H9 (cell line): ENCODE measurements at regions not wholly inside any gene's neighbourhood (a gene's known extent, or its start where the extent isn't known, plus 50 kb on each side); places are given as distances from the start of the nearest gene placed in this dataset.

ENCODE experiments used
- DNase-seq: peaks from one replicate; pipeline ENCODE4 v3.0.0-alpha.2; 2017
- H2AFZ ChIP-seq: one replicate; pipeline ENCODE4 v1.6.1; 2013; ENCODE audit warnings: mild to moderate bottlenecking, low read length, control low read depth, moderate library complexity
- H2AK5ac ChIP-seq: 2 replicates; pipeline ENCODE4 v1.6.1; 2013; ENCODE audit warnings: low read length, control low read depth, mixed read lengths; ENCODE audit not compliant: insufficient read length
- H2BK120ac ChIP-seq: one replicate; pipeline ENCODE4 v1.6.1; 2013; ENCODE audit warnings: low read depth, mild to moderate bottlenecking, low read length, control low read depth, inconsistent platforms; ENCODE audit not compliant: poor library complexity, severe bottlenecking
- H2BK12ac ChIP-seq: 2 replicates; pipeline ENCODE4 v1.6.1; 2013; ENCODE audit warnings: low read length, control low read depth, mixed read lengths, low read depth; ENCODE audit not compliant: insufficient read length
- H2BK15ac ChIP-seq: 2 replicates; pipeline ENCODE4 v1.6.1; 2013; ENCODE audit warnings: low read depth, low read length, control low read depth
- H2BK20ac ChIP-seq: one replicate; pipeline ENCODE4 v1.6.1; 2013; ENCODE audit warnings: low read depth, mild to moderate bottlenecking, low read length, control low read depth, inconsistent platforms; ENCODE audit not compliant: poor library complexity, severe bottlenecking
- H2BK5ac ChIP-seq: 2 replicates; pipeline ENCODE4 v1.6.1; 2013; ENCODE audit warnings: low read length, control low read depth, mixed read lengths; ENCODE audit not compliant: insufficient read length
- H3K14ac ChIP-seq: 2 replicates; pipeline ENCODE4 v1.6.1; 2013; ENCODE audit warnings: low read length, control low read depth; ENCODE audit not compliant: insufficient read depth
- H3K18ac ChIP-seq: 2 replicates; pipeline ENCODE4 v1.6.1; 2013; ENCODE audit warnings: low read depth, mild to moderate bottlenecking, mixed read lengths, low read length, control low read depth; ENCODE audit not compliant: insufficient read length
- H3K23ac ChIP-seq: 2 replicates; pipeline ENCODE4 v1.6.1; 2013; ENCODE audit warnings: low read length, control low read depth, mixed read lengths, low read depth; ENCODE audit not compliant: insufficient read length
- H3K23me2 ChIP-seq: 2 replicates; pipeline ENCODE4 v1.6.1; 2013; ENCODE audit warnings: low read depth, mild to moderate bottlenecking, mixed read lengths, low read length, control low read depth; ENCODE audit not compliant: insufficient read length, poor library complexity, severe bottlenecking
- H3K27ac ChIP-seq: 2 replicates; pipeline ENCODE4 v1.5.1; 2013; ENCODE audit warnings: low read length, control low read depth, mixed read lengths, low read depth; ENCODE audit not compliant: insufficient read length
- H3K27me3 ChIP-seq: 2 replicates; pipeline ENCODE4 v1.6.1; 2013; ENCODE audit warnings: low read length, control low read depth, inconsistent platforms; ENCODE audit not compliant: insufficient read depth
- H3K4ac ChIP-seq: 2 replicates; pipeline ENCODE4 v1.6.1; 2013; ENCODE audit warnings: low read depth, mild to moderate bottlenecking, control low read depth, inconsistent platforms, low read length, moderate library complexity
- H3K4me1 ChIP-seq: 2 replicates; pipeline ENCODE4 v1.6.1; 2013; ENCODE audit warnings: low read length, control low read depth, inconsistent platforms; ENCODE audit not compliant: insufficient read depth
- H3K4me2 ChIP-seq: 2 replicates; pipeline ENCODE4 v1.6.1; 2013; ENCODE audit warnings: low read length, control low read depth, mixed read lengths; ENCODE audit not compliant: insufficient read length, insufficient read depth
- H3K56ac ChIP-seq: 2 replicates; pipeline ENCODE4 v1.6.1; 2013; ENCODE audit warnings: low read depth, mild to moderate bottlenecking, mixed read lengths, low read length, control low read depth; ENCODE audit not compliant: insufficient read length
- H3K79me1 ChIP-seq: 2 replicates; pipeline ENCODE4 v1.6.1; 2013; ENCODE audit warnings: low read depth, mild to moderate bottlenecking, moderate library complexity, low read length, control low read depth, inconsistent platforms; ENCODE audit not compliant: insufficient read depth, poor library complexity, severe bottlenecking
- H3K79me2 ChIP-seq: 2 replicates; pipeline ENCODE4 v1.6.1; 2013; ENCODE audit warnings: low read length, control low read depth, inconsistent platforms; ENCODE audit not compliant: insufficient read depth
- H3K9ac ChIP-seq: 2 replicates; pipeline ENCODE4 v1.6.1; 2013; ENCODE audit warnings: low read length, control low read depth, mixed read lengths; ENCODE audit not compliant: insufficient read length; ENCODE audit errors: extremely low read depth
- H3K9me3 ChIP-seq: one replicate; pipeline ENCODE4 v1.6.1; 2013; ENCODE audit warnings: low read depth, low read length, inconsistent platforms; ENCODE audit not compliant: control insufficient read depth
- H3T11ph ChIP-seq: one replicate; pipeline ENCODE4 v1.6.1; 2013; ENCODE audit warnings: mild to moderate bottlenecking, low read length, control low read depth, inconsistent platforms
- H4K20me1 ChIP-seq: one replicate; pipeline ENCODE4 v1.6.1; 2013; ENCODE audit not compliant: control insufficient read depth, insufficient read length, insufficient read depth
- H4K5ac ChIP-seq: 2 replicates; pipeline ENCODE4 v1.6.1; 2013; ENCODE audit warnings: low read depth, mild to moderate bottlenecking, mixed read lengths, low read length, control low read depth; ENCODE audit not compliant: insufficient read length
- H4K8ac ChIP-seq: replicated peaks from 2 replicates; pipeline ENCODE4 v1.6.1; 2013; ENCODE audit warnings: low read length, control low read depth, mixed read lengths, low read depth; ENCODE audit not compliant: insufficient read length
- H4K91ac ChIP-seq: 2 replicates; pipeline ENCODE4 v1.6.1; 2013; ENCODE audit warnings: low read depth, mild to moderate bottlenecking, moderate library complexity, mixed read lengths, low read length, control low read depth; ENCODE audit not compliant: insufficient read length
- H3K27ac Mint-ChIP-seq, 3 experiments: 2 replicates in 2 of 3; 3 replicates in 1 of 3; pipeline ENCODE4 v1.8.0; 2020 to 2021; ENCODE audit warnings: mixed read lengths in 3 of 3, mild to moderate bottlenecking in 1 of 3, moderate library complexity in 1 of 3
- H3K27me3 Mint-ChIP-seq: 2 replicates; pipeline ENCODE4 v1.8.0; 2021; ENCODE audit warnings: low read depth, mild to moderate bottlenecking, moderate library complexity, mixed read lengths
- H3K36me3 Mint-ChIP-seq, 3 experiments: 2 replicates in 2 of 3; 3 replicates in 1 of 3; pipeline ENCODE4 v1.8.0; 2020 to 2021; ENCODE audit warnings: low read depth in 3 of 3, mixed read lengths in 3 of 3; ENCODE audit not compliant: insufficient read depth in 1 of 3
- H3K4me1 Mint-ChIP-seq, 2 experiments: 2 replicates each; pipeline ENCODE4 v1.8.0; 2020; ENCODE audit warnings: mixed read lengths in 2 of 2
- H3K4me3 Mint-ChIP-seq, 2 experiments: 2 replicates in 1 of 2; 3 replicates in 1 of 2; pipeline ENCODE4 v1.8.0; 2020 to 2021; ENCODE audit warnings: mild to moderate bottlenecking in 2 of 2, mixed read lengths in 2 of 2, moderate library complexity in 1 of 2
- H3K9me3 Mint-ChIP-seq, 2 experiments: 2 replicates in 1 of 2; 3 replicates in 1 of 2; pipeline ENCODE4 v1.8.0; 2020; ENCODE audit warnings: mild to moderate bottlenecking in 2 of 2, mixed read lengths in 2 of 2, moderate library complexity in 1 of 2
- CTCF ChIP-seq: fragments of 200-600 bp; sonication (generic); conservative IDR thresholded peaks from 3 replicates; pipeline ENCODE4 v1.8.0; 2021; ENCODE audit warnings: antibody characterized with exemption, mild to moderate bottlenecking
- WGBS: extraction: QIAGEN DNeasy Blood & Tissue Kit; methylation state at CpG from one replicate; pipeline ENCODE4 v1.1.7; 2013; ENCODE audit warnings: missing lambda C conversion rate, low lambda C conversion rate, mixed read lengths; ENCODE audit not compliant: insufficient read length; ENCODE audit errors: extremely low coverage; 5-methylcytosine and 5-hydroxymethylcytosine counted together

DNA sequence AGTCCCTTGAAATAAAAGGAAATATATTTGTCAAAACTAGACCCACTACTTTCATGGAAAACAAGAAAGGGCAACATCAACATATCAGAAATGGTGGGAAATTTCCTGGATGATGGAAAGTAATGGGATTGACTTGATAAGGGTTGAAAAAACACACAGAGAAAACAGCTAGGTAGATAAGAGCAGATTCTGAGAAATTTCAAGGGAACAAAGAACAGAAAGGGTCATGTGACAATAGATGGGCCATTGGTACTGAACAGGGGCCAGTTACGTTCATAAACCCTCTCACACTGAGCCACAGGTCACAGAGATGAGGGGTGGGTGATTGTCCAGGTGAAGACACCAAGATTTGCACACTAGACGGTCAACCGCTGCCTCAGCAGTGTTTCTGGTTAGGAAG, 98.7 kb downstream of the QPCT start:
- TF ChIP-seq CTCF: no peak
- H3T11ph ChIP-seq: no peak overlapping the region
- WGBS: no CpG with 5 or more reads among the region's 3 CpGs
- no peak overlapping the region for H2BK15ac ChIP-seq
- no peaks in the 10 kb centered on the region for H3K79me2 ChIP-seq
- no peaks in the 10 kb centered on the region for H3K23me2 ChIP-seq
- no peak overlapping the region for H4K5ac ChIP-seq
- no peak overlapping the region for H2BK120ac ChIP-seq
- H3K56ac ChIP-seq: no peak overlapping the region
- H3K27me3 ChIP-seq: no peaks in the 10 kb centered on the region
- Mint-ChIP-seq H3K9me3 (peaks cover 14% of the 10 kb centered on the region in 2 experiments), H3K36me3 (peaks cover 2 to 9% (median 3%) of the 10 kb centered on the region in 3 experiments; a peak in 3 of 7 replicates), H3K27me3 (peaks cover 2% of the 10 kb centered on the region), H3K27ac (no peak overlapping the region), H3K4me1 (no peaks in the 10 kb centered on the region), H3K4me3 (no peak overlapping the region)
- H3K9ac ChIP-seq: no peak overlapping the region
- DNase-seq: no peak
- no peak overlapping the region for H2BK20ac ChIP-seq
- no peak overlapping the region for H3K23ac ChIP-seq
- no peak overlapping the region for H3K4ac ChIP-seq
- H3K4me2 ChIP-seq: no peak overlapping the region
- H3K4me1 ChIP-seq: no peaks in the 10 kb centered on the region
- no peak overlapping the region for H2BK5ac ChIP-seq
- no peak overlapping the region for H3K27ac ChIP-seq
- no peak overlapping the region for H2BK12ac ChIP-seq
- H3K14ac ChIP-seq: no peak overlapping the region
- peaks cover 8% of the 10 kb centered on the region for H3K9me3 ChIP-seq
- H4K20me1 ChIP-seq: no peaks in the 10 kb centered on the region
- H2AK5ac ChIP-seq: no peak overlapping the region
- H2AFZ ChIP-seq: peak overlapping the region; percentile 32
- H3K79me1 ChIP-seq: no peaks in the 10 kb centered on the region
- H4K8ac ChIP-seq: no peak overlapping the region
- H3K18ac ChIP-seq: no peak overlapping the region
- H4K91ac ChIP-seq: no peak overlapping the region
